SU-DHL-6 (cell line): ENCODE measurements at regions not wholly inside any gene's neighbourhood (a gene's known extent, or its start where the extent isn't known, plus 50 kb on each side); places are given as distances from the start of the nearest gene placed in this dataset.

ENCODE experiments used
- CTCF ChIP-seq: fragments of 200-600 bp; sonication (generic); IDR thresholded peaks from one replicate; pipeline ENCODE4 v1.5.1; 2017; ENCODE audit warnings: antibody characterized with exemption, mild to moderate bottlenecking, low read length, moderate library complexity; ENCODE audit not compliant: insufficient read depth, poor library complexity, severe bottlenecking
- EZH2phosphoT487 ChIP-seq: fragments of 200-600 bp; sonication (generic), shearing (Covaris generic); conservative IDR thresholded peaks from 2 replicates; pipeline ENCODE4 v1.6.1; 2018; ENCODE audit warnings: mild to moderate bottlenecking, antibody characterized with exemption, low read length, moderate library complexity, mixed read lengths

- TF ChIP-seq CTCF: no peak
- no peak for TF ChIP-seq EZH2phosphoT487
Observed at GRCh38 chr2:176581557-176582165, 312.4 kb downstream of the MTX2 start.
